ENCODE measurements at regions not wholly inside any gene's neighbourhood (a gene's known extent, or its start where the extent isn't known, plus 50 kb on each side); places are given as distances from the start of the nearest gene placed in this dataset.

- no peak for TF ChIP-seq CTCF (IDR thresholded peaks at IDR 0.05)
- TF ChIP-seq EZH2 (IDR thresholded peaks at IDR 0.05; ENCODE audit: borderline replicate concordance, insufficient read depth, low read depth, low read length, poor library complexity, severe bottlenecking), result no peak
Measured at GRCh38 chr10:29713450-29713849, 78.7 kb upstream of the SVIL start.

Data from B cell (primary cell).